Neural cell (in vitro differentiated cells): ENCODE measurements at regions not wholly inside any gene's neighbourhood (a gene's known extent, or its start where the extent isn't known, plus 50 kb on each side); places are given as distances from the start of the nearest gene placed in this dataset.

ENCODE experiments used
- H2AFZ ChIP-seq: fragments of 200-600, 300-800 bp; sonication (generic), shearing (Covaris generic); 2 replicates; pipeline ENCODE4 v1.6.0; 2014; ENCODE audit warnings: low read depth, mild to moderate bottlenecking, antibody characterized with exemption, low read length, moderate library complexity
- H3F3A ChIP-seq: fragments of 200-600 bp; shearing (Covaris generic); 2 replicates; pipeline ENCODE4 v1.6.1; 2016; ENCODE audit warnings: mild to moderate bottlenecking, moderate library complexity, mixed read lengths, antibody characterized with exemption, low read length; ENCODE audit not compliant: insufficient read depth, poor library complexity, severe bottlenecking
- H3K27ac ChIP-seq: fragments of 200-600, 300-800 bp; sonication (generic), shearing (Covaris generic); 2 replicates; pipeline ENCODE4 v1.5.1; 2014; ENCODE audit warnings: mild to moderate bottlenecking, low read length, moderate library complexity
- H3K27me3 ChIP-seq: fragments of 300-800, 200-600 bp; sonication (generic), shearing (Covaris generic); 2 replicates; pipeline ENCODE4 v1.6.0; 2014; ENCODE audit warnings: mild to moderate bottlenecking, low read depth, low read length, moderate library complexity; ENCODE audit not compliant: insufficient read depth
- H3K36me3 ChIP-seq: fragments of 300-800, 200-600 bp; sonication (generic), shearing (Covaris generic); 2 replicates; pipeline ENCODE4 v1.5.1; 2014; ENCODE audit warnings: mild to moderate bottlenecking, antibody characterized with exemption, low read length, moderate library complexity; ENCODE audit not compliant: insufficient read depth
- H3K4me2 ChIP-seq: fragments of 300-800, 200-600 bp; sonication (generic), shearing (Covaris generic); 2 replicates; pipeline ENCODE4 v1.6.0; 2014; ENCODE audit warnings: mild to moderate bottlenecking, low read length
- H3K4me3 ChIP-seq: fragments of 300-800, 200-600 bp; sonication (generic), shearing (Covaris generic); 2 replicates; pipeline ENCODE4 v1.5.1; 2014; ENCODE audit warnings: mild to moderate bottlenecking, low read length, moderate library complexity
- H3K79me2 ChIP-seq: fragments of 200-600 bp; shearing (Covaris generic); replicated peaks from 2 replicates; pipeline ENCODE4 v1.6.0; 2014; ENCODE audit warnings: mild to moderate bottlenecking, low read length, moderate library complexity; ENCODE audit not compliant: insufficient read depth
- H3K9ac ChIP-seq: fragments of 300-800, 200-600 bp; sonication (generic), shearing (Covaris generic); 2 replicates; pipeline ENCODE4 v1.6.1; 2016; ENCODE audit warnings: mild to moderate bottlenecking, low read length, mixed read lengths
- H3K9me2 ChIP-seq: fragments of 200-600 bp; shearing (Covaris generic); 2 replicates; pipeline ENCODE4 v1.6.1; 2016; ENCODE audit warnings: mild to moderate bottlenecking, low read length, mixed read lengths; ENCODE audit not compliant: insufficient read depth
- H3K9me3 ChIP-seq: fragments of 200-600, 300-800 bp; sonication (generic), shearing (Covaris generic); 2 replicates; pipeline ENCODE4 v1.6.1; 2016; ENCODE audit warnings: mild to moderate bottlenecking, mixed run types, low read length, moderate library complexity, mixed read lengths
- H4K20me1 ChIP-seq: fragments of 200-600 bp; shearing (Covaris generic); 2 replicates; pipeline ENCODE4 v1.6.1; 2016; ENCODE audit warnings: mild to moderate bottlenecking, mixed run types; ENCODE audit not compliant: insufficient read depth
- CTCF ChIP-seq: fragments of 450-650 bp; IDR thresholded peaks from 2 replicates; pipeline ENCODE4 v1.5.1; 2014; ENCODE audit warnings: antibody characterized with exemption, mild to moderate bottlenecking, moderate library complexity; ENCODE audit not compliant: poor library complexity, severe bottlenecking
- EP300 ChIP-seq: fragments of 450-650 bp; conservative IDR thresholded peaks from 2 replicates; pipeline ENCODE4 v1.6.1; 2014; ENCODE audit warnings: antibody characterized with exemption, mild to moderate bottlenecking, moderate library complexity; ENCODE audit not compliant: poor library complexity, severe bottlenecking
- EZH2 ChIP-seq: fragments of 200-600, 300-800 bp; shearing (Covaris generic), sonication (generic); IDR thresholded peaks from 2 replicates; pipeline ENCODE4 v1.6.1; 2014; ENCODE audit warnings: antibody characterized with exemption, low read length, borderline replicate concordance, mild to moderate bottlenecking; ENCODE audit not compliant: insufficient read depth, poor library complexity, severe bottlenecking
- MXI1 ChIP-seq: fragments of 450-650 bp; conservative IDR thresholded peaks from 2 replicates; pipeline ENCODE4 v1.6.1; 2014; ENCODE audit warnings: antibody characterized with exemption, mild to moderate bottlenecking; ENCODE audit not compliant: poor library complexity, severe bottlenecking
- POLR2AphosphoS5 ChIP-seq: IDR thresholded peaks from 2 replicates; pipeline ENCODE4 v1.6.1; 2012
- RAD21 ChIP-seq: fragments of 450-650 bp; conservative IDR thresholded peaks from 2 replicates; pipeline ENCODE4 v1.6.1; 2014; ENCODE audit warnings: antibody characterized with exemption, mild to moderate bottlenecking, moderate library complexity
- REST ChIP-seq: IDR thresholded peaks from 2 replicates; pipeline ENCODE4 v1.6.1; 2012; ENCODE audit warnings: borderline replicate concordance
- SMC3 ChIP-seq: fragments of 450-650 bp; conservative IDR thresholded peaks from 2 replicates; pipeline ENCODE4 v1.6.1; 2014; ENCODE audit warnings: antibody characterized with exemption, mild to moderate bottlenecking, moderate library complexity; ENCODE audit not compliant: poor library complexity
- TAF1 ChIP-seq: IDR thresholded peaks from 2 replicates; pipeline ENCODE4 v1.6.1; 2012; ENCODE audit warnings: low read depth

- no peak for TF ChIP-seq TAF1
- no peak for TF ChIP-seq CTCF
- TF ChIP-seq MXI1, result no peak
- TF ChIP-seq POLR2AphosphoS5, result no peak
- no peak for TF ChIP-seq EZH2
- no peak for TF ChIP-seq EP300
- no peak for TF ChIP-seq REST
- no peak for TF ChIP-seq RAD21
- TF ChIP-seq SMC3, result no peak
Measured at GRCh38 chr2:78355967-78356366, 669.5 kb upstream of the REG3G start.

GRCh38 chr2:78383576-78383975, 641.9 kb upstream of the REG3G start:
- Histone ChIP-seq H3K9me2 (no peaks in the 10 kb centered on the region), H3K9ac (no peak overlapping the region), H2AFZ (no peak overlapping the region), H3K36me3 (no peaks in the 10 kb centered on the region), H3K9me3 (no peaks in the 10 kb centered on the region), H3K4me2 (no peak overlapping the region), H3K4me3 (no peak overlapping the region), H3K27ac (no peak overlapping the region), H3K79me2 (no peaks in the 10 kb centered on the region), H3K27me3 (no peaks in the 10 kb centered on the region), H3F3A (no peaks in the 10 kb centered on the region), H4K20me1 (no peaks in the 10 kb centered on the region)
- TF ChIP-seq EZH2, result no peak
- TF ChIP-seq TAF1, result no peak
- no peak for TF ChIP-seq CTCF
- TF ChIP-seq RAD21, result no peak
- no peak for TF ChIP-seq EP300
- TF ChIP-seq POLR2AphosphoS5, result no peak
- TF ChIP-seq REST, result no peak
- TF ChIP-seq SMC3, result no peak
- TF ChIP-seq MXI1, result no peak

More at GRCh38 chr2:78355967-78356366, 669.5 kb upstream of the REG3G start:
- Histone ChIP-seq H3K27ac (no peak overlapping the region), H3K27me3 (no peaks in the 10 kb centered on the region), H3K36me3 (no peaks in the 10 kb centered on the region), H4K20me1 (no peaks in the 10 kb centered on the region), H3K9ac (no peak overlapping the region), H3K79me2 (no peaks in the 10 kb centered on the region), H3K9me3 (no peaks in the 10 kb centered on the region), H3F3A (no peaks in the 10 kb centered on the region), H3K9me2 (no peaks in the 10 kb centered on the region), H3K4me3 (no peak overlapping the region), H3K4me2 (no peak overlapping the region), H2AFZ (no peak overlapping the region)
